ENCODE measurements at regions not wholly inside any gene's neighbourhood (a gene's known extent, or its start where the extent isn't known, plus 50 kb on each side); places are given as distances from the start of the nearest gene placed in this dataset.

- Histone ChIP-seq H3K9me3 (ENCODE audit: control insufficient read depth, insufficient read depth, low read depth, low read length) (no peaks in the 10 kb centered on the region), H3K4me3 (ENCODE audit: low read depth, low read length) (no peak overlapping the region), H3K36me3 (ENCODE audit: control insufficient read depth in 2 of 2, insufficient read depth in 1 of 2, low read length in 2 of 2) (no peaks in the 10 kb centered on the region), H3K27ac (ENCODE audit: extremely low read depth, low read depth, low read length) (no peak overlapping the region), H3K4me1 (ENCODE audit: control insufficient read depth, insufficient read depth, low read length) (no peaks in the 10 kb centered on the region)
- TF ChIP-seq PRDM1 (tag by site-specific recombination; IDR thresholded peaks at IDR 0.05) (no peak), REPIN1 (tag by site-specific recombination; IDR thresholded peaks at IDR 0.05; ENCODE audit: low read depth) (no peak), ZNF639 (tag by site-specific recombination; IDR thresholded peaks at IDR 0.05) (no peak), SCRT2 (tag by site-specific recombination; IDR thresholded peaks at IDR 0.05) (no peak), YY2 (tag by site-specific recombination; IDR thresholded peaks at IDR 0.05) (no peak), GFI1B (tag by site-specific recombination; IDR thresholded peaks at IDR 0.05) (no peak), ZNF692 (tag by site-specific recombination; IDR thresholded peaks at IDR 0.05) (no peak), ZNF658 (tag by site-specific recombination; IDR thresholded peaks at IDR 0.05) (no peak), SP7 (tag by site-specific recombination; IDR thresholded peaks at IDR 0.05) (no peak), ZNF629 (tag by site-specific recombination; IDR thresholded peaks at IDR 0.05) (no peak), TCF7L2 (IDR thresholded peaks at IDR 0.05; ENCODE audit: borderline replicate concordance, low read depth, low read length) (no peak)
- ChIA-PET CTCF (no interaction called here), POLR2A (no interaction called here)
Observed at GRCh38 chr3:194031867-194032635, 103.9 kb upstream of the HES1 start.

- Histone ChIP-seq H3K9me3 (ENCODE audit: control insufficient read depth, insufficient read depth, low read depth, low read length) (no peaks in the 10 kb centered on the region), H3K4me1 (ENCODE audit: control insufficient read depth, insufficient read depth, low read length) (no peaks in the 10 kb centered on the region), H3K4me3 (ENCODE audit: low read depth, low read length) (no peak overlapping the region), H3K36me3 (ENCODE audit: control insufficient read depth in 2 of 2, insufficient read depth in 1 of 2, low read length in 2 of 2) (no peaks in the 10 kb centered on the region), H3K27ac (ENCODE audit: extremely low read depth, low read depth, low read length) (no peak overlapping the region)
- ChIA-PET CTCF (interaction anchor here (0.6 kb wide), 1 partner anchor 22 kb away, joined by 4 read pairs; no protein-coding TSS in a partner anchor), POLR2A (no interaction called here)
- TF ChIP-seq GLIS1 (tag by site-specific recombination; IDR thresholded peaks at IDR 0.05) (peak; percentile 13; the same call in 1 of the 2 replicates), ZBTB7A (tag by site-specific recombination; IDR thresholded peaks at IDR 0.05; ENCODE audit: low read depth) (no peak), ZNF184 (tag by site-specific recombination; IDR thresholded peaks at IDR 0.05) (no peak), ZIC2 (tag by site-specific recombination; IDR thresholded peaks at IDR 0.05) (peak; percentile 68), ZSCAN18 (tag by site-specific recombination; IDR thresholded peaks at IDR 0.05) (no peak)
Observed at GRCh38 chr3:194032828-194033435, 103.0 kb upstream of the HES1 start.

Data from HEK293 (cell line).